Gastroesophageal sphincter (tissue), 4 donors: ENCODE measurements at regions not wholly inside any gene's neighbourhood (a gene's known extent, or its start where the extent isn't known, plus 50 kb on each side); places are given as distances from the start of the nearest gene placed in this dataset.

Experiments
- ATAC-seq: fragments of 150-250 bp; one replicate; pipeline ENCODE4 v1.9.1; 2016; ENCODE audit warnings: mild to moderate bottlenecking, moderate library complexity
- H3K27ac ChIP-seq, 4 donors: fragments of 200-600 bp; sonication (generic) in 3 of 4; 1 replicate in 3 of 4; 2 replicates in 1 of 4; pipeline ENCODE4 v1.5.1; 2016 to 2019
- H3K27me3 ChIP-seq: fragments of 200-600 bp; sonication (generic); one replicate; pipeline ENCODE4 v1.5.1; 2019
- H3K36me3 ChIP-seq, 2 donors: fragments of 200-600 bp; sonication (generic); one replicate each; pipeline ENCODE4 v1.5.1; 2019; ENCODE audit warnings: control low read depth in 1 of 2
- H3K4me1 ChIP-seq, 3 donors: fragments of 200-600 bp; sonication (generic); 1 replicate in 2 of 3; 2 replicates in 1 of 3; pipeline ENCODE4 v1.5.1; 2016 to 2019; ENCODE audit warnings: control low read depth in 2 of 3
- H3K4me3 ChIP-seq, 2 donors: fragments of 200-600 bp; sonication (generic); one replicate each; pipeline ENCODE4 v1.5.1; 2019; ENCODE audit warnings: mild to moderate bottlenecking in 1 of 2, moderate library complexity in 1 of 2
- H3K9me3 ChIP-seq, 3 donors: fragments of 200-600 bp; sonication (generic); one replicate each; pipeline ENCODE4 v1.5.1; 2017 to 2019; ENCODE audit warnings: control low read depth in 2 of 3
- CTCF ChIP-seq, 4 experiments: fragments of 200-600 bp in 2 of 4; fragments of 450-650 bp in 2 of 4; sonication (generic) in 1 of 4; IDR thresholded peaks; one replicate each; pipeline ENCODE4 v1.5.1; 2017 to 2019; ENCODE audit warnings: antibody characterized with exemption in 4 of 4, mild to moderate bottlenecking in 2 of 4, moderate library complexity in 2 of 4
- EP300 ChIP-seq: sonication (generic); formaldehyde crosslinking; IDR thresholded peaks from one replicate; pipeline ENCODE4 v1.6.1; 2017; ENCODE audit warnings: antibody characterized with exemption, mild to moderate bottlenecking
- POLR2A ChIP-seq, 2 donors: fragments of 450-650 bp; IDR thresholded peaks; one replicate each; pipeline ENCODE4 v1.6.1; 2017; ENCODE audit warnings: antibody characterized with exemption in 2 of 2, mild to moderate bottlenecking in 2 of 2, moderate library complexity in 1 of 2
- POLR2AphosphoS5 ChIP-seq: sonication (generic); formaldehyde crosslinking; IDR thresholded peaks from one replicate; pipeline ENCODE4 v1.6.1; 2017; ENCODE audit warnings: antibody characterized with exemption
- WGBS, 2 donors: methylation state at CpG; one replicate each; pipeline ENCODE4 v1.1.5; 2018; ENCODE audit warnings: low coverage in 1 of 2; 5-methylcytosine and 5-hydroxymethylcytosine counted together

- Histone ChIP-seq H3K36me3 (no peaks in the 10 kb centered on the region), H3K4me3 (no peak overlapping the region), H3K9me3 (peaks cover 0 to 9% (median 0%) of the 10 kb centered on the region in 3 donors), H3K27me3 (no peaks in the 10 kb centered on the region), H3K27ac (no peak overlapping the region), H3K4me1 (no peaks in the 10 kb centered on the region)
- 66 to 74% methylated on average over 5 of the region's 5 CpGs for WGBS, 2 donors
- TF ChIP-seq EP300 (no peak), POLR2A (IDR thresholded peaks at IDR 0.05) (no peak), CTCF (IDR thresholded peaks at IDR 0.05) (no peak), POLR2AphosphoS5 (no peak)
- no peak for ATAC-seq
Observed at GRCh38 chr17:11035681-11036080, 197.8 kb upstream of the PIRT start.

GRCh38 chr17:11031787-11032186 is 193.9 kb upstream of the PIRT start:
- Histone ChIP-seq H3K27ac (no peak overlapping the region), H3K27me3 (no peaks in the 10 kb centered on the region), H3K4me1 (no peaks in the 10 kb centered on the region), H3K4me3 (no peak overlapping the region), H3K9me3 (peaks cover 0 to 9% (median 0%) of the 10 kb centered on the region in 3 donors), H3K36me3 (no peaks in the 10 kb centered on the region)
- TF ChIP-seq POLR2A (IDR thresholded peaks at IDR 0.05) (no peak), EP300 (no peak)
- no peak for ATAC-seq
- WGBS, 2 donors: 80 to 86% methylated on average over 4 of the region's 4 CpGs

GRCh38 chr17:11029791-11030190 is 191.9 kb upstream of the PIRT start:
- Histone ChIP-seq H3K27me3 (no peaks in the 10 kb centered on the region), H3K36me3 (no peaks in the 10 kb centered on the region), H3K4me1 (no peaks in the 10 kb centered on the region), H3K4me3 (no peak overlapping the region), H3K9me3 (peaks cover 0 to 9% (median 0%) of the 10 kb centered on the region in 3 donors), H3K27ac (no peak overlapping the region)
- TF ChIP-seq EP300 (no peak), POLR2AphosphoS5 (no peak), POLR2A (IDR thresholded peaks at IDR 0.05) (no peak), CTCF (IDR thresholded peaks at IDR 0.05) (no peak)
- no peak for ATAC-seq
- WGBS, 2 donors: 73 to 86% methylated on average over 3 of the region's 3 CpGs

DNA sequence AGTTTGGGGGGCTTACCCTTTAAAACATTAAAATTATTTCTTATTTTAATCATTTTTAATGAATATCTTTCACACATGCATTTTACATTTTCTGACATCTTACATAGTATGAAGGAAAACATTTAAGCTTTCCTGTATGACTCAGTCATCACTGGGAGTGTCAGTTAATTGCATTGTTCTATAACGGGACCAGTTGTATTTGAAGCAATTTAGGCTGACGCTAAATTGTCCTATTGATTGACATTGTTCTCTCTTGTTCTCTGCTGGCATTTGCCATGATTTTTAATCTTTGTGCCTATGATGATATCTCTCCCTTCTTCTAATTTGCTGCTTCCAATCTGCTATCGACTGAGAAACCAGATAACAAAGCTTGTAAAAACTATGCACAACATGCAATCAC is 190.5 kb upstream of the PIRT start:
- 83 to 87% methylated on average over 3 of the region's 3 CpGs for WGBS, 2 donors
- no peak for TF ChIP-seq POLR2AphosphoS5
- TF ChIP-seq CTCF (IDR thresholded peaks at IDR 0.05): no peak
- TF ChIP-seq EP300: no peak
- TF ChIP-seq POLR2A (IDR thresholded peaks at IDR 0.05): no peak
- Histone ChIP-seq H3K27ac (no peak overlapping the region), H3K9me3 (peaks cover 0 to 9% (median 0%) of the 10 kb centered on the region in 3 donors), H3K27me3 (no peaks in the 10 kb centered on the region), H3K4me1 (no peaks in the 10 kb centered on the region), H3K4me3 (no peak overlapping the region), H3K36me3 (no peaks in the 10 kb centered on the region)
- ATAC-seq: no peak

DNA sequence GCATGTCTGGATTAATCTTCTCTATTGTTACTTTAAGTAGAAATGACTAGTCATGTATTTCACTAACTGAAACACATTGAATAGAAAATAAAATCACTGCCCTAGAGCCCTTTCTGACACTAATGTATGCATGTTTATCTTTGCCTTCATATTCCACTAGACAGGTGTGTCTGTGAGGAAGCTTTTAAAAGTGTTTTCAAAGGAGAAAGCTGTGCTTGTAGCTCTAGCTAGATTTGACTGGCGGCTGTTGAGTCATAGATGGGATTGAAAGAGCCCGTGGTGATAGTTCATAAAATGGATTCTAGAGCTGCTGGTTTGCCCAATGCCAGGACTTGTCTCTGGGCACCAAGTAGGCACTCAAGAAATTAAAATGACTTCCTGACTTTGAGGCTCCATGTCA is 189.0 kb upstream of the PIRT start:
- 90 to 100% methylated on average over 1 to 2 of the region's 2 CpGs for WGBS, 2 donors

More for the DNA sequence above, 189.0 kb upstream of the PIRT start:
- Histone ChIP-seq H3K4me1 (no peaks in the 10 kb centered on the region), H3K27ac (no peak overlapping the region), H3K4me3 (no peak overlapping the region), H3K9me3 (peaks cover 0 to 4% (median 0%) of the 10 kb centered on the region in 3 donors), H3K36me3 (no peaks in the 10 kb centered on the region), H3K27me3 (no peaks in the 10 kb centered on the region)
- ATAC-seq: no peak
- TF ChIP-seq CTCF (IDR thresholded peaks at IDR 0.05) (no peak), POLR2A (IDR thresholded peaks at IDR 0.05) (no peak), EP300 (no peak), POLR2AphosphoS5 (no peak)
